GM12891 (cell line): ENCODE measurements at regions not wholly inside any gene's neighbourhood (a gene's known extent, or its start where the extent isn't known, plus 50 kb on each side); places are given as distances from the start of the nearest gene placed in this dataset.

Source experiments
- DNase-seq: peaks from one replicate; pipeline ENCODE4 v3.0.0; 2011; ENCODE audit warnings: low spot score; ENCODE audit not compliant: insufficient read length
- FAIRE-seq: peaks from 2 replicates; lab custom pipeline; 2011; peaks lifted over from hg19 to GRCh38; lab: Jason Lieb, UNC
- PAX5 ChIP-seq: IDR thresholded peaks from 2 replicates; pipeline ENCODE4 v1.6.1; 2011; ENCODE audit warnings: low read length, moderate library complexity, mild to moderate bottlenecking; ENCODE audit not compliant: insufficient read depth, severe bottlenecking
- POLR2A ChIP-seq: IDR thresholded peaks from 2 replicates; pipeline ENCODE4 v1.6.1; 2011; ENCODE audit warnings: low read depth, low read length, control low read depth
- POLR2AphosphoS5 ChIP-seq: IDR thresholded peaks from 2 replicates; pipeline ENCODE4 v1.6.1; 2011; ENCODE audit warnings: low read depth, low read length, control low read depth
- POU2F2 ChIP-seq: IDR thresholded peaks from 2 replicates; pipeline ENCODE4 v1.6.1; 2011; ENCODE audit warnings: low read depth, mild to moderate bottlenecking, control low read depth, low read length, moderate library complexity
- SPI1 ChIP-seq: IDR thresholded peaks from 2 replicates; pipeline ENCODE4 v1.6.1; 2011; ENCODE audit warnings: low read depth, low read length, control low read depth
- TAF1 ChIP-seq: IDR thresholded peaks from 2 replicates; pipeline ENCODE4 v1.6.1; 2011; ENCODE audit warnings: low read depth, low read length, control low read depth

DNA sequence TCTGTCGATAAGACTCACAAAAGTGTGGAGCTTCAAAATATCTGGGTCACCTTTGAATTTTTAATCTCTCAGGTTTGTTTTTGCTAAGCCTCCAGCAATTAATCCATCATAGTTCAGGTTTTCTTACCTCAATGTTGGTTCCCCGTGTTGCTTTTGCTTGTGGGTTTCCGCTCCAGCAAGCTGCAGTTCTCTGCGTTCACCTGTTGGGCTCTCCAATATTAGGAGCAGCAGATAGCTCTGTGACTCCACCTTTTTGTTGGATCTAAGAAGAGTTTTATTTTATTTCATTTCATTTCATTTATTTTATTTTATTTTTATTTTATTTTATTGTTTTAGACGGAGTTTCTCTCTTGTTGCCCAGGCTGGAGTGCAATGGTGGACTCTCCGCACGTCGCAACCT lies 335.5 kb downstream of the COL11A1 start:
- DNase-seq (no peak), FAIRE-seq (no peak)
- TF ChIP-seq PAX5: no peak
- TF ChIP-seq SPI1: no peak
- no peak for TF ChIP-seq TAF1
- no peak for TF ChIP-seq POLR2AphosphoS5
- no peak for TF ChIP-seq POLR2A
- no peak for TF ChIP-seq POU2F2

DNA sequence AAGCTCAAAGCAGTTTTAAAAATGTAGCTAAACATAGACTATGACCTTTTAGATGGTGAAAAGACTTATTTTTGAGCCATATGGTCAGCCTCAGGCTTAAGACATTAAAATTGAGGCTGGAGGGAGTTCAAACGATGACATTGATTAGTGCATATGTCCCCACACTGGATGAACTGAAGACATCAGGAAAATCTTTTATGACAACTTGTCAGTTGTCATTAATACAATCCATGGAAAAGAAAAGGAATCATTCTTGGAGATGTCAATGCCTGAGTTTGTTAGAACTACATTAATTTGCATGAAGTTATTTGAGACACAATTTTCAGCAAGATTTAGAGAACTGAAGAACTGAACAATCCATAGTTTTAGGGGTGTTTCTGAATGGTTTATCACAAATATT lies 349.9 kb downstream of the COL11A1 start:
- no peak for FAIRE-seq
- no peak for TF ChIP-seq POLR2AphosphoS5
- TF ChIP-seq PAX5: no peak
- no peak for TF ChIP-seq TAF1
- no peak for TF ChIP-seq SPI1
- TF ChIP-seq POLR2A: no peak
- TF ChIP-seq POU2F2: no peak
- no peak for DNase-seq

DNA sequence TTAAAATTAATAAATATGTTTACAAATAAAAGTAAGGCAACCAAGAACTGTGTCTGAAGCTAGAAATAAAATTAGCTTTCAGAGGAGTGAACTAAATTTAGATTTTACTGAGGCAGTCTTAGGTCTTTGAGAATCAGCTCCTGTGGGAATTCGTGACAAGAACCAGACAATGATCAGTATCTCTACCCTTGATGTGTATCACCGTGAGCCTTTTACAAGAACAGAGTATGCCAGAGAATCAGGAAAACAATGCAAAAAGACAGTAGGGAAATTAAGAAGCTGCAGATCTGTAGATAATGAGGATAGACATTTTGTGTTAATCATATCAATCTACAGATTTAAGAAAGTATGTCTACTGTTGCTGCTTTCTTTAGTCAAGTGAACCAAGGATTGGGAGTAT lies 351.0 kb downstream of the COL11A1 start:
- TF ChIP-seq POLR2AphosphoS5: no peak
- TF ChIP-seq PAX5: no peak
- no peak for TF ChIP-seq SPI1
- TF ChIP-seq TAF1: no peak
- no peak for TF ChIP-seq POU2F2
- no peak for TF ChIP-seq POLR2A
- FAIRE-seq (no peak), DNase-seq (no peak)

DNA sequence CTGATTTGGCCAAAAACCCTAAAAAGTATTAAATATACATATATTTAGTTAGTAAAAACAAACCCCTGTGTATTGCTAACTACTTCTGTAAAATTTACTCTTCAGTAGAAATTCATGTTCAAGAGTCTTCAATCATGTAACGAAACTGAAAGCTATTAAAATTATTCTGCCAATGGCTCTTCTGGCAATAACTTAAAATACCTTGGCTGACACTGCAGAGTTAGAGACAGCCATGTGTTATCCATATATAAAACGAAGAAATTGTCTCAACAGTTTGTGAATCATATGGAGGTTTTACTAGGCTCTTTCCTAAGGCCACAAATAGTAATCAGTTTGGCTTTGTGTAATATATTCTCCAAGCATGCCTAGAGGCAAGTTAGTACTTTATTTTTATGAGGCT lies 357.2 kb downstream of the COL11A1 start:
- FAIRE-seq: no peak
- TF ChIP-seq SPI1: no peak
- no peak for TF ChIP-seq TAF1
- no peak for TF ChIP-seq POLR2A
- no peak for TF ChIP-seq POU2F2
- no peak for TF ChIP-seq POLR2AphosphoS5
- no peak for TF ChIP-seq PAX5

DNA sequence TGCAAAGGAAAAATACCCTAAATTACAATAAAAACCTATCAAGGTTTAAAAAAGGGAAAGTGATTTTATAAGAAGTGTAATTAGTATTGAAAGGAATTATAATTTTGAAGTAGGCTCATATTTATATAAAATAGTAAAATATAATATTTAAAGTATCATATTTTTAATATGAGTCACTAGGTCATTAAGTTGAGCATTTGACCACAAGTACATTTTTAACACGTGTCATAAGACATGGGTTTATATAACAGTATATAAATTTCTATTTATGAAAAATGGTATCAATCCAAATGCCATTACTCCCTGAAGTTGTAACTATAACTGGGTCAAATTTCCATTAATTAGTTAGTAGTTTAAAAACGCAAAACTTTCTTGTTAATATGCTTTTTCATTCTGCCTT lies 365.9 kb downstream of the COL11A1 start:
- DNase-seq: no peak
- TF ChIP-seq POU2F2 (no peak), TAF1 (no peak), SPI1 (no peak), PAX5 (no peak), POLR2AphosphoS5 (no peak), POLR2A (no peak)
- FAIRE-seq: no peak

More for the DNA sequence above, 357.2 kb downstream of the COL11A1 start:
- no peak for DNase-seq

DNA sequence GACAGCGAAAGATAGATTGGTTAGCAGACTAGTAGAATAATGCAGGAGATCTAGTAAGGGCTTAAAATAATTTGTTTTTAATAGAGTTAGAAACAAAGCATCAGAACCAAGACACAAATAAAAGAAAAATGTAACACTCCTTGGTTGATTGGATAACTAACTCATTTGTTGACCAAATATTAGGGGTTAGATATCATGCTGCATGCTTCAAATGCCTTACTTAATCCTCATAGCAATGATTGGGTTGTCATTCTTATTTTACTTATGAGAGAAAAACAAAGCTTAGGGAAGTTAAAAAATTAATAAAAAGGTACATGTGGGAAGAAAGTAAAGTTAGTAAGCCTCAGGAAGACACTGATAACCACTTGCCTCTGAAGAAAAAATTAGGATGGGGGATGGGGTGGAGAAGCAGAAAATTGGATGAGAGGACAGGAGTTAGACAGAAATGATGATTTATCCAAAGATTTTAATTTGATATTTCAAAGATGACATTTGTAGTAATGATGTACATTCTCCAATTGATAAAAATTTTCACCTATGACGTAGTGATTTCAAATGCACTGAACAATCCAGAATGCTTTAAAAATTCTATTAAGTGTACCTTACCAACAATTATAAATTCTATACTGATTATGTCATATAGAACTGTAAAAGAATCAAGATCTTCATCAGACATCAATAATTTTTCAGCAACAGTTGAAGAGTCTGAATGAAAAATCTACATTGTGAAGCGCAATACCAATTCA lies 374.7 kb downstream of the COL11A1 start:
- TF ChIP-seq SPI1 (no peak), TAF1 (no peak), POLR2AphosphoS5 (no peak), POU2F2 (no peak), PAX5 (no peak), POLR2A (no peak)
- no peak for DNase-seq
- FAIRE-seq: no peak

DNA sequence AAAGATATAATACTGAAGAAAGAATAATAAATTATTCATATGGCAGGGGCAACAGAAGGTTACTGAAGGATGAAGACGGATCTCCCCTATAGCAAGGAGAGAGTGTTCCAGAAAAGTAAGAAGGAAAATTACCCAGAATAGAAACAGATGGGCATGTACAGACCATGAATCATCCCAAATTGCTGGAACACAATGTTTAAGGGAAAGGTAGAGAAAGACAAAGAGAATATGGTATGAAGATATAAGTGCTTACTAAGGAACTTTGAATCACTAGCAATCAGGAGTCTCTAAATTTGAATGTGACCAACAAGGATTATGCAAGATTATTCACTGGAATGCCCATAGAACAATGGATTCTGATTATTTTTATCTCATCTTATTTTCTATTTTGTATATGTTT lies 375.4 kb downstream of the COL11A1 start:
- TF ChIP-seq TAF1 (no peak), POLR2A (no peak), POU2F2 (no peak), PAX5 (no peak), POLR2AphosphoS5 (no peak), SPI1 (no peak)
- DNase-seq (no peak), FAIRE-seq (no peak)

DNA sequence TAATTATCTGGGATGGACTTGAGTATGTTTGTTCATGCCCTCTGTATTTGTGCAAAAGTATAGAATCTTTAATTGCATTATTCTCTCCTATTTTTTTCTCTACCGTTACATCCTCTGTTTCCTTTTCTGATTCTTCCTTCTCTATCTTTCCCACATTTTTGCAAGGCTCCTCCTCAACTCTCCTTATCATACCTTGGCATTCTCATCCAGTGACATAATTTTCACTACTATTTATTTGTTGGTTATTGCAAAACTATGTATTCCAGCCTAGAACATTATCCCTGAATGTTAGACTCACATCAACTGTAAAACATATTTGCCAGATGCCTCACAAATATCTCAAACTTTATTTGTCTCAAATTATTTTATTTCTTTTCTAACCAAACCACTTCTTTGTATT lies 381.9 kb downstream of the COL11A1 start:
- no peak for FAIRE-seq
- no peak for TF ChIP-seq TAF1
- TF ChIP-seq SPI1: no peak
- TF ChIP-seq POLR2A: no peak
- TF ChIP-seq POLR2AphosphoS5: no peak
- no peak for TF ChIP-seq PAX5
- no peak for TF ChIP-seq POU2F2

DNA sequence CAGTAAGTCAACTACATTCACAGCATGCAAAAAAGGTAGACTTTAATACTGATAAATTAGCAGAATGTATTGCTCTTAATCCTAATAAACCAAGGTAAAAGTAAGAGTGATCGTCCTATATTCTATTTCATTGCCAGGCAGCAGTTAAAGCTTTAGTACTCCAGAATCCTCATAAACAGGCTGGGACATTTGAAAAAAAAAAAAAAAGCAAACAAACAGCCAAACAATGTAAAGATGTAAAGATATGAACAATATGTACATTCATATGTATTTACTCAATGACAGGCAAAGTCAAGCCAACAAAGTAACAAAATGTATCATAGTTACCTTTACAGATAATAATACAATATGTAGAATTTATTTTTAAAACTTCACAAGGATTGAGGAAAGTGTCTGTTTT lies 383.6 kb downstream of the COL11A1 start:
- FAIRE-seq: no peak
- no peak for TF ChIP-seq SPI1
- no peak for TF ChIP-seq POLR2A
- no peak for TF ChIP-seq POU2F2
- no peak for DNase-seq

More for the DNA sequence above, 381.9 kb downstream of the COL11A1 start:
- no peak for DNase-seq

DNA sequence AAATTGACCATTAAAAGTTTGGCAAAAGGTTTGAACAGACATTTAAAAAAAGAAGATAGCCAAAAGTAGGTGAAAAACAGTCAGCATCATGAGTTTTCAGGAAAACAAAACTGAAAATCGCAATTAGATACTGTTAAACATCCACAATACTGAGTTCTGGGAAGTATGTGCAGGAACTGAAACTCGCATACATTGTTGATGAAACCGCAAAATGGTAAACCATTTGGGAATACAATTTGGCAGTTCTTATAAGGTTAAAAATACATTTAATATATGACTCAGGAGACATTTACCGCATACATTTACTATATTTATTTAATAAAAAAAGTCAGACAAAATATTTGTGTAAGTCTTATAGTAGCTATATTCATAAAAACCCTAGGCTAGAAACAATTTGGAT lies 393.2 kb downstream of the COL11A1 start:
- TF ChIP-seq TAF1 (no peak), POLR2AphosphoS5 (no peak), POLR2A (no peak), POU2F2 (no peak), SPI1 (no peak), PAX5 (no peak)
- no peak for FAIRE-seq
- DNase-seq: no peak
